ENCODE measurements at regions not wholly inside any gene's neighbourhood (a gene's known extent, or its start where the extent isn't known, plus 50 kb on each side); places are given as distances from the start of the nearest gene placed in this dataset.

DNA sequence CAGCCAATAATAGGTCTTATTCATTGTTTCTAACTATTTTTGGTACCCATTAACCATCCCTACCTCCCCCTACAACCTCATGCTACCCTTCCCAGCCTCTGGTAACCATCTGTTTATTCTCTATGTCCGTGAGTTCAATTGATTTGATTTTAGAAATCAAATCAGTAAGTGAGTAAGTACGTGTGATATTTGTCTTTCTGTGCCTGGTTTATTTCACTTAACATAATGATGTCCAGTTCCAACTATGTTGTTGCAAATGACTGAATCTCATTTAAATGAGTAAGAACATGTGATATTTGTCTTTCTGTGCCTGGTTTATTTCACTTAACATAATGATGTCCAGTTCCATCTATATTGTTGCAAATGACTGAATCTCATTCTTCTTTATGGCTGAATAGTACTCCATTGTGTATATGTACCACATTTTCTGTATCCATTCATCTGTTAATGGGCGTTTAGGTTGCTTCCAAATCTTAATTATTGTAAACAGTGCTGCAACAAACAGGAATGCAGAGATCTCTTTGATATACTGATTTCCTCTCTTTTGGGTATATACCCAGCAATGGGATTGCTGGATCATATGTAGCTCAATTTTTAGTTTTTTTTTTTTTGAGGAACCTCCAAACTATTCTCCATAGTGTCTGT is 49.7 kb upstream of the BICC1 start (continued):
- TF ChIP-seq, protein P1, sequence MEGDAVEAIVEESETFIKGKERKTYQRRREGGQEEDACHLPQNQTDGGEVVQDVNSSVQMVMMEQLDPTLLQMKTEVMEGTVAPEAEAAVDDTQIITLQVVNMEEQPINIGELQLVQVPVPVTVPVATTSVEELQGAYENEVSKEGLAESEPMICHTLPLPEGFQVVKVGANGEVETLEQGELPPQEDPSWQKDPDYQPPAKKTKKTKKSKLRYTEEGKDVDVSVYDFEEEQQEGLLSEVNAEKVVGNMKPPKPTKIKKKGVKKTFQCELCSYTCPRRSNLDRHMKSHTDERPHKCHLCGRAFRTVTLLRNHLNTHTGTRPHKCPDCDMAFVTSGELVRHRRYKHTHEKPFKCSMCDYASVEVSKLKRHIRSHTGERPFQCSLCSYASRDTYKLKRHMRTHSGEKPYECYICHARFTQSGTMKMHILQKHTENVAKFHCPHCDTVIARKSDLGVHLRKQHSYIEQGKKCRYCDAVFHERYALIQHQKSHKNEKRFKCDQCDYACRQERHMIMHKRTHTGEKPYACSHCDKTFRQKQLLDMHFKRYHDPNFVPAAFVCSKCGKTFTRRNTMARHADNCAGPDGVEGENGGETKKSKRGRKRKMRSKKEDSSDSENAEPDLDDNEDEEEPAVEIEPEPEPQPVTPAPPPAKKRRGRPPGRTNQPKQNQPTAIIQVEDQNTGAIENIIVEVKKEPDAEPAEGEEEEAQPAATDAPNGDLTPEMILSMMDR (conservative IDR thresholded peaks at IDR 0.05; ENCODE audit: low read depth in 2 of 2), result no peak
- TF ChIP-seq, protein P2, sequence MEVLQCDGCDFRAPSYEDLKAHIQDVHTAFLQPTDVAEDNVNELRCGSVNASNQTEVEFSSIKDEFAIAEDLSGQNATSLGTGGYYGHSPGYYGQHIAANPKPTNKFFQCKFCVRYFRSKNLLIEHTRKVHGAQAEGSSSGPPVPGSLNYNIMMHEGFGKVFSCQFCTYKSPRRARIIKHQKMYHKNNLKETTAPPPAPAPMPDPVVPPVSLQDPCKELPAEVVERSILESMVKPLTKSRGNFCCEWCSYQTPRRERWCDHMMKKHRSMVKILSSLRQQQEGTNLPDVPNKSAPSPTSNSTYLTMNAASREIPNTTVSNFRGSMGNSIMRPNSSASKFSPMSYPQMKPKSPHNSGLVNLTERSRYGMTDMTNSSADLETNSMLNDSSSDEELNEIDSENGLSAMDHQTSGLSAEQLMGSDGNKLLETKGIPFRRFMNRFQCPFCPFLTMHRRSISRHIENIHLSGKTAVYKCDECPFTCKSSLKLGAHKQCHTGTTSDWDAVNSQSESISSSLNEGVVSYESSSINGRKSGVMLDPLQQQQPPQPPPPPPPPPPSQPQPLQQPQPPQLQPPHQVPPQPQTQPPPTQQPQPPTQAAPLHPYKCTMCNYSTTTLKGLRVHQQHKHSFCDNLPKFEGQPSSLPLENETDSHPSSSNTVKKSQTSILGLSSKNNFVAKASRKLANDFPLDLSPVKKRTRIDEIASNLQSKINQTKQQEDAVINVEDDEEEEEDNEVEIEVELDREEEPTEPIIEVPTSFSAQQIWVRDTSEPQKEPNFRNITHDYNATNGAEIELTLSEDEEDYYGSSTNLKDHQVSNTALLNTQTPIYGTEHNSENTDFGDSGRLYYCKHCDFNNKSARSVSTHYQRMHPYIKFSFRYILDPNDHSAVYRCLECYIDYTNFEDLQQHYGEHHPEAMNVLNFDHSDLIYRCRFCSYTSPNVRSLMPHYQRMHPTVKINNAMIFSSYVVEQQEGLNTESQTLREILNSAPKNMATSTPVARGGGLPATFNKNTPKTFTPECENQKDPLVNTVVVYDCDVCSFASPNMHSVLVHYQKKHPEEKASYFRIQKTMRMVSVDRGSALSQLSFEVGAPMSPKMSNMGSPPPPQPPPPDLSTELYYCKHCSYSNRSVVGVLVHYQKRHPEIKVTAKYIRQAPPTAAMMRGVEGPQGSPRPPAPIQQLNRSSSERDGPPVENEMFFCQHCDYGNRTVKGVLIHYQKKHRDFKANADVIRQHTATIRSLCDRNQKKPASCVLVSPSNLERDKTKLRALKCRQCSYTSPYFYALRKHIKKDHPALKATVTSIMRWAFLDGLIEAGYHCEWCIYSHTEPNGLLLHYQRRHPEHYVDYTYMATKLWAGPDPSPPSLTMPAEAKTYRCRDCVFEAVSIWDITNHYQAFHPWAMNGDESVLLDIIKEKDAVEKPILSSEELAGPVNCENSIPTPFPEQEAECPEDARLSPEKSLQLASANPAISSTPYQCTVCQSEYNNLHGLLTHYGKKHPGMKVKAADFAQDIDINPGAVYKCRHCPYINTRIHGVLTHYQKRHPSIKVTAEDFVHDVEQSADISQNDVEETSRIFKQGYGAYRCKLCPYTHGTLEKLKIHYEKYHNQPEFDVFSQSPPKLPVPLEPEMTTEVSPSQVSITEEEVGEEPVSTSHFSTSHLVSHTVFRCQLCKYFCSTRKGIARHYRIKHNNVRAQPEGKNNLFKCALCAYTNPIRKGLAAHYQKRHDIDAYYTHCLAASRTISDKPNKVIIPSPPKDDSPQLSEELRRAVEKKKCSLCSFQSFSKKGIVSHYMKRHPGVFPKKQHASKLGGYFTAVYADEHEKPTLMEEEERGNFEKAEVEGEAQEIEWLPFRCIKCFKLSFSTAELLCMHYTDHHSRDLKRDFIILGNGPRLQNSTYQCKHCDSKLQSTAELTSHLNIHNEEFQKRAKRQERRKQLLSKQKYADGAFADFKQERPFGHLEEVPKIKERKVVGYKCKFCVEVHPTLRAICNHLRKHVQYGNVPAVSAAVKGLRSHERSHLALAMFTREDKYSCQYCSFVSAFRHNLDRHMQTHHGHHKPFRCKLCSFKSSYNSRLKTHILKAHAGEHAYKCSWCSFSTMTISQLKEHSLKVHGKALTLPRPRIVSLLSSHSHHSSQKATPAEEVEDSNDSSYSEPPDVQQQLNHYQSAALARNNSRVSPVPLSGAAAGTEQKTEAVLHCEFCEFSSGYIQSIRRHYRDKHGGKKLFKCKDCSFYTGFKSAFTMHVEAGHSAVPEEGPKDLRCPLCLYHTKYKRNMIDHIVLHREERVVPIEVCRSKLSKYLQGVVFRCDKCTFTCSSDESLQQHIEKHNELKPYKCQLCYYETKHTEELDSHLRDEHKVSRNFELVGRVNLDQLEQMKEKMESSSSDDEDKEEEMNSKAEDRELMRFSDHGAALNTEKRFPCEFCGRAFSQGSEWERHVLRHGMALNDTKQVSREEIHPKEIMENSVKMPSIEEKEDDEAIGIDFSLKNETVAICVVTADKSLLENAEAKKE (CRISPR knock-in tag; IDR thresholded peaks at IDR 0.05), result no peak

Measured in GM23338 (cell line).